ENCODE measurements at regions not wholly inside any gene's neighbourhood (a gene's known extent, or its start where the extent isn't known, plus 50 kb on each side); places are given as distances from the start of the nearest gene placed in this dataset.

DNA sequence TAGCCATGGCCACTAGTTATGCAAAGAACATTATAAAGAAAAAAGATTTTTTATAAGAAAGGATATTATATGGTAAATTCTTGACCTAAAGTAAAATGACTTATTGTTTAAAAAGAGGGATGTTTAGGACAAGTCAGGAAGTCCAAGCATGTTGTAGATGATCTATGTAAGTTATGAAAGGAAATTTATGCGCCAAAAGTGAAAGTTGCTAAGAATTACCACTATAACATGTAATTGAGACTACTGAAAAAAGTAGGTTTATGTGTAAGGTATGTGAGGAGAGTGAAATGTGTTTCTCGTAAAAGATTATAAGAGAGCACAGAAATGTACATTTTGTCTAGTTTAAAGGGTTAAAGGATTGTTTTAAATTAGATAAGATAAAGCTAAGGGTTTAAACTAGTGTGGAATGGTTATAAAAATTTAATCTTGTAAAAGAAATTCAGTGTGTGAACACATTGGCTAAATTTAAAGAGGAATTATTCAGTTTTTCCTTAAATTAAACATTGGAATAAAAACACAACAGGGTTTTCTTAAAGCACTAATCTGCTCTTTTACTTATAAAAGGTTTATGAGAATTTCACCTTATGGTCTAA is 1100.4 kb upstream of the EDIL3 start:
- Histone ChIP-seq H3K4me1 (no peaks in the 10 kb centered on the region), H3K36me3 (no peaks in the 10 kb centered on the region), H3K27me3 (replicated peaks in 1 of 7) (no peaks in the 10 kb centered on the region), H3K9me3 (peaks cover 0 to 53% (median 31%) of the 10 kb centered on the region in 8 donors), H3K27ac (no peak overlapping the region), H3K4me3 (no peak overlapping the region)
- intact Hi-C loops (cut with DNase I; ENCODE audit: low total_unique reads) = no loop called here
- DNase-seq = no peak
- 78 to 95% (median 79%) methylated on average over 2 of the region's 2 CpGs for WGBS, 5 donors
- TF ChIP-seq POLR2A (IDR thresholded peaks at IDR 0.05) = no peak
- no peak for TF ChIP-seq POLR2AphosphoS5 (IDR thresholded peaks at IDR 0.05)
- TF ChIP-seq, protein P1, sequence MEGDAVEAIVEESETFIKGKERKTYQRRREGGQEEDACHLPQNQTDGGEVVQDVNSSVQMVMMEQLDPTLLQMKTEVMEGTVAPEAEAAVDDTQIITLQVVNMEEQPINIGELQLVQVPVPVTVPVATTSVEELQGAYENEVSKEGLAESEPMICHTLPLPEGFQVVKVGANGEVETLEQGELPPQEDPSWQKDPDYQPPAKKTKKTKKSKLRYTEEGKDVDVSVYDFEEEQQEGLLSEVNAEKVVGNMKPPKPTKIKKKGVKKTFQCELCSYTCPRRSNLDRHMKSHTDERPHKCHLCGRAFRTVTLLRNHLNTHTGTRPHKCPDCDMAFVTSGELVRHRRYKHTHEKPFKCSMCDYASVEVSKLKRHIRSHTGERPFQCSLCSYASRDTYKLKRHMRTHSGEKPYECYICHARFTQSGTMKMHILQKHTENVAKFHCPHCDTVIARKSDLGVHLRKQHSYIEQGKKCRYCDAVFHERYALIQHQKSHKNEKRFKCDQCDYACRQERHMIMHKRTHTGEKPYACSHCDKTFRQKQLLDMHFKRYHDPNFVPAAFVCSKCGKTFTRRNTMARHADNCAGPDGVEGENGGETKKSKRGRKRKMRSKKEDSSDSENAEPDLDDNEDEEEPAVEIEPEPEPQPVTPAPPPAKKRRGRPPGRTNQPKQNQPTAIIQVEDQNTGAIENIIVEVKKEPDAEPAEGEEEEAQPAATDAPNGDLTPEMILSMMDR (IDR thresholded peaks at IDR 0.05 in 8 of 11, conservative IDR thresholded peaks at IDR 0.05 in 3 of 11) = no peak

DNA sequence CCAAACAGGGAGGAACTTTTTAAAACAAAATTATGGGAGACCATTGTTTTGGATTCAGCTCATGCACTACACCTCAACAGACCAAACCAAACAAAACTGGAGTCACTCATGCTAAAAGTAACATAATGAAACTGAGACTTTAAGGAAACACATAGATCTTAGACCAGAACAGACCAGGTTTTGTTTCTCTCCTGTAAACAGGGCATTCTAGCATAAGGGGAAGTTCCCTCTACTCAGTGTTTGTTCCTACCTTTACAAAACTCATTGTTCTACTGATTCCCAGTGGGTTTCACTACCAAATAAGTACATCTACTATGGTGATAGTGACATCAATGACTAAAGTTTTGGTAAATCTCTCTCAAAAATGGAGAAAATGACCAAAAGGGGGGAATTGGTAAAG is 1103.6 kb upstream of the EDIL3 start:
- Histone ChIP-seq H3K4me3 (no peak overlapping the region), H3K27me3 (replicated peaks in 1 of 7) (no peaks in the 10 kb centered on the region), H3K36me3 (no peaks in the 10 kb centered on the region), H3K4me1 (no peaks in the 10 kb centered on the region), H3K9me3 (peaks cover 0 to 62% (median 47%) of the 10 kb centered on the region in 8 donors), H3K27ac (no peak overlapping the region)
- intact Hi-C loops (cut with DNase I; ENCODE audit: low total_unique reads) = no loop called here
- no peak for TF ChIP-seq POLR2AphosphoS5 (IDR thresholded peaks at IDR 0.05)
- TF ChIP-seq POLR2A (IDR thresholded peaks at IDR 0.05) = no peak
- TF ChIP-seq, protein P1 (IDR thresholded peaks at IDR 0.05 in 8 of 11, conservative IDR thresholded peaks at IDR 0.05 in 3 of 11) = no peak
- no peak for DNase-seq

DNA sequence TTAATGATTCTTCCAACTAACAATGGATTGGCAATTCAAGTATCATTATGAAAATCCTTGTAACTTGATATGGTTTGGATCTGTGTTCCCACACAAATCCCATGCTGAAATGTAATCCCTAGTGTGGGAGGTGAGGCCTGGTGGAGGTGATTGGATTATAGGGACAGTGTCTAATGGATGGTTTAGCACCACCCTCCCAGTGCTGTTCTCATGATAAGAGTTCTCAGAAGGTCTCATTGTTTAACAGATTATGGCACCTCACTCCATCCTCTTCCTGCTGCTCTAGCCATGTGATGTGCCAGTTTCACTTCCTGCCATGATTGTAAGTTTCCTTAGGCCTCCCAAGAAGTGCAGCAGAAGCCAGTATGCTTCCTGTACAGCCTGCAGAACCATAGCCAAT is 1116.2 kb upstream of the EDIL3 start:
- intact Hi-C loops (cut with DNase I; ENCODE audit: low total_unique reads) = no loop called here
- Histone ChIP-seq H3K4me3 (no peak overlapping the region), H3K9me3 (peaks cover 0 to 12% (median 0%) of the 10 kb centered on the region in 8 donors), H3K36me3 (no peaks in the 10 kb centered on the region), H3K27ac (no peak overlapping the region), H3K27me3 (replicated peaks in 1 of 7) (no peaks in the 10 kb centered on the region), H3K4me1 (no peaks in the 10 kb centered on the region)
- TF ChIP-seq POLR2AphosphoS5 (IDR thresholded peaks at IDR 0.05) (no peak), POLR2A (IDR thresholded peaks at IDR 0.05) (no peak)
- TF ChIP-seq, protein P1 (IDR thresholded peaks at IDR 0.05 in 8 of 11, conservative IDR thresholded peaks at IDR 0.05 in 3 of 11) = no peak
- DNase-seq = no peak

DNA sequence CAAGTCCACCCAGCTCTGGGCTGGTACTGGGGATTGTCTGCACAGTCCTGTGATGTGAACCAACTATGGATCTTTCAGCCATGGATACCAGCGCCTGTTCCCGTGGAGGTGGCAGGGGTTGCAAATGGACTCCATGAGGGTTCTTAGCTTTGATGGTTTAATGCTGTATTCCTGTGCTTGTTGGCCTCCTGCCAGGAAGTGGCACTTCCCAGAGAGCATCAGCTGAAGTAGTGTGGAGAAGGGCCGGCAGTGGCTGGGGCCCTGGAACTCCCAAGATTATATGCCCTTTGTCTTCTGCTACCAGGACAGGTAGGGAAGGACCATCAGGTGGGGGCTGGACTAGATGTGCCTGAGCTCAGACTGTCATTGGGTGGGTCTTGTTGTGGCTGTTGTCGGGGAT is 1104.8 kb upstream of the COX7C start:
- H3K27me3 ChIP-seq (replicated peaks in 1 of 7) = no peaks in the 10 kb centered on the region
- no peak overlapping the region for H3K27ac ChIP-seq
- intact Hi-C loops (cut with DNase I; ENCODE audit: low total_unique reads) = no loop called here
- TF ChIP-seq, protein P1 (IDR thresholded peaks at IDR 0.05 in 8 of 11, conservative IDR thresholded peaks at IDR 0.05 in 3 of 11) = no peak
- TF ChIP-seq POLR2AphosphoS5 (IDR thresholded peaks at IDR 0.05) = no peak
- TF ChIP-seq POLR2A (IDR thresholded peaks at IDR 0.05) = no peak
- H3K4me3 ChIP-seq = no peak overlapping the region
- H3K9me3 ChIP-seq = peaks cover 0 to 22% (median 8%) of the 10 kb centered on the region in 8 donors
- DNase-seq = no peak
- no peaks in the 10 kb centered on the region for H3K36me3 ChIP-seq
- 69 to 86% (median 86%) methylated on average over 2 to 4 of the region's 4 CpGs for WGBS, 5 donors
- no peaks in the 10 kb centered on the region for H3K4me1 ChIP-seq
